Nephron progenitor cell (in vitro differentiated cells): ENCODE measurements at regions not wholly inside any gene's neighbourhood (a gene's known extent, or its start where the extent isn't known, plus 50 kb on each side); places are given as distances from the start of the nearest gene placed in this dataset.

Experiments used
- DNase-seq: peaks from one replicate; pipeline ENCODE4 v3.0.0; 2021
- H3K27ac Mint-ChIP-seq: 2 replicates; pipeline ENCODE4 v1.8.0; 2021; ENCODE audit warnings: mild to moderate bottlenecking, moderate library complexity, mixed read lengths
- H3K27me3 Mint-ChIP-seq: 2 replicates; pipeline ENCODE4 v1.8.0; 2021; ENCODE audit warnings: mild to moderate bottlenecking, low read depth, mixed read lengths; ENCODE audit not compliant: poor library complexity
- H3K36me3 Mint-ChIP-seq: 2 replicates; pipeline ENCODE4 v1.8.0; 2021; ENCODE audit warnings: low read depth, mixed read lengths
- H3K4me1 Mint-ChIP-seq: 2 replicates; pipeline ENCODE4 v1.8.0; 2021; ENCODE audit warnings: mixed read lengths
- H3K4me3 Mint-ChIP-seq: 2 replicates; pipeline ENCODE4 v1.8.0; 2021; ENCODE audit warnings: mild to moderate bottlenecking, moderate library complexity, mixed read lengths
- H3K9me3 Mint-ChIP-seq: 2 replicates; pipeline ENCODE4 v1.8.0; 2021; ENCODE audit warnings: mild to moderate bottlenecking, moderate library complexity, mixed read lengths
- CTCF ChIP-seq: fragments of 200-600 bp; sonication (generic); IDR thresholded peaks from 2 replicates; pipeline ENCODE4 v1.5.0; 2021; ENCODE audit warnings: antibody characterized with exemption

GRCh38 chr4:173807347-173807746 lies 277.3 kb upstream of the HAND2 start:
- H3K27ac Mint-ChIP-seq, result no peak overlapping the region
- no peaks in the 10 kb centered on the region for H3K27me3 Mint-ChIP-seq
- H3K9me3 Mint-ChIP-seq, result no peaks in the 10 kb centered on the region
- no peak for DNase-seq
- H3K4me3 Mint-ChIP-seq, result no peak overlapping the region
- H3K4me1 Mint-ChIP-seq, result no peaks in the 10 kb centered on the region
- no peaks in the 10 kb centered on the region for H3K36me3 Mint-ChIP-seq
- no peak for TF ChIP-seq CTCF

- H3K9me3 Mint-ChIP-seq, result no peaks in the 10 kb centered on the region
- H3K4me3 Mint-ChIP-seq, result no peak overlapping the region
- H3K36me3 Mint-ChIP-seq, result no peaks in the 10 kb centered on the region
- no peaks in the 10 kb centered on the region for H3K4me1 Mint-ChIP-seq
- no peaks in the 10 kb centered on the region for H3K27me3 Mint-ChIP-seq
- no peak overlapping the region for H3K27ac Mint-ChIP-seq
- DNase-seq, result no peak
- no peak for TF ChIP-seq CTCF
These were observed 275.9 kb upstream of the HAND2 start for GRCh38 chr4:173805884-173806283.

GRCh38 chr4:173802662-173803022 lies 272.6 kb upstream of the HAND2 start:
- H3K36me3 Mint-ChIP-seq, result no peaks in the 10 kb centered on the region
- no peak overlapping the region for H3K4me3 Mint-ChIP-seq
- no peaks in the 10 kb centered on the region for H3K9me3 Mint-ChIP-seq
- H3K27ac Mint-ChIP-seq, result no peak overlapping the region
- no peaks in the 10 kb centered on the region for H3K4me1 Mint-ChIP-seq
- DNase-seq, result no peak
- no peaks in the 10 kb centered on the region for H3K27me3 Mint-ChIP-seq
- TF ChIP-seq CTCF, result no peak

GRCh38 chr4:173801876-173802661 lies 272.0 kb upstream of the HAND2 start:
- H3K27ac Mint-ChIP-seq, result no peak overlapping the region
- no peaks in the 10 kb centered on the region for H3K4me1 Mint-ChIP-seq
- no peaks in the 10 kb centered on the region for H3K27me3 Mint-ChIP-seq

GRCh38 chr4:173801361-173801760 lies 271.3 kb upstream of the HAND2 start:
- Mint-ChIP-seq H3K4me3 (no peak overlapping the region), H3K27me3 (no peaks in the 10 kb centered on the region), H3K36me3 (no peaks in the 10 kb centered on the region), H3K4me1 (no peaks in the 10 kb centered on the region), H3K9me3 (no peaks in the 10 kb centered on the region), H3K27ac (no peak overlapping the region)
- no peak for DNase-seq
- TF ChIP-seq CTCF, result no peak

More at GRCh38 chr4:173801876-173802661, 272.0 kb upstream of the HAND2 start:
- Mint-ChIP-seq H3K9me3 (no peaks in the 10 kb centered on the region), H3K4me3 (no peak overlapping the region), H3K36me3 (no peaks in the 10 kb centered on the region)
- no peak for TF ChIP-seq CTCF
- no peak for DNase-seq

GRCh38 chr4:173797296-173797695 lies 267.3 kb upstream of the HAND2 start:
- Mint-ChIP-seq H3K36me3 (no peaks in the 10 kb centered on the region), H3K27ac (no peak overlapping the region), H3K9me3 (no peaks in the 10 kb centered on the region), H3K4me3 (no peak overlapping the region), H3K4me1 (no peaks in the 10 kb centered on the region), H3K27me3 (no peaks in the 10 kb centered on the region)
- TF ChIP-seq CTCF, result no peak
- no peak for DNase-seq
